Activated CD4-positive, alpha-beta T cell treated with anti-CD3 and anti-CD28 coated beads, Interleukin-2, amount 10 ng/mL, durations not matched to agents 24 days and 14 days (primary cell): ENCODE measurements at regions not wholly inside any gene's neighbourhood (a gene's known extent, or its start where the extent isn't known, plus 50 kb on each side); places are given as distances from the start of the nearest gene placed in this dataset.

Source experiments
- DNase-seq: peaks from one replicate; pipeline ENCODE4 v3.0.0; 2022
- H3K27ac Mint-ChIP-seq: one replicate; pipeline ENCODE4 v1.8.0; 2022; ENCODE audit warnings: mild to moderate bottlenecking, mixed read lengths
- H3K27me3 Mint-ChIP-seq: one replicate; pipeline ENCODE4 v1.8.0; 2022; ENCODE audit warnings: mixed read lengths
- H3K36me3 Mint-ChIP-seq: one replicate; pipeline ENCODE4 v1.8.0; 2022; ENCODE audit warnings: low read depth, mild to moderate bottlenecking, mixed read lengths
- H3K4me1 Mint-ChIP-seq: one replicate; pipeline ENCODE4 v1.8.0; 2021; ENCODE audit warnings: mixed read lengths
- H3K4me3 Mint-ChIP-seq: one replicate; pipeline ENCODE4 v1.8.0; 2022; ENCODE audit warnings: mild to moderate bottlenecking, moderate library complexity, mixed read lengths
- H3K9me3 Mint-ChIP-seq: one replicate; pipeline ENCODE4 v1.8.0; 2021; ENCODE audit warnings: mixed read lengths
- intact Hi-C: fragments of 100-400 bp; cut with micrococcal nuclease; formaldehyde crosslinking; loops from one replicate; pipeline ENCODE4 v1.15.1; 2023

GRCh38 chr1:60436186-60436585 lies 362.6 kb upstream of the C1orf87 start:
- intact Hi-C loops: no loop called here
- Mint-ChIP-seq H3K4me1 (no peaks in the 10 kb centered on the region), H3K9me3 (peaks cover 7% of the 10 kb centered on the region), H3K36me3 (no peaks in the 10 kb centered on the region), H3K27me3 (no peaks in the 10 kb centered on the region), H3K4me3 (no peak overlapping the region), H3K27ac (no peak overlapping the region)
- DNase-seq: no peak

- Mint-ChIP-seq H3K4me1 (no peaks in the 10 kb centered on the region), H3K36me3 (no peaks in the 10 kb centered on the region), H3K4me3 (no peak overlapping the region), H3K9me3 (peaks cover 7% of the 10 kb centered on the region), H3K27ac (no peak overlapping the region), H3K27me3 (no peaks in the 10 kb centered on the region)
- DNase-seq: no peak
- intact Hi-C loops: no loop called here
Measured at GRCh38 chr1:60431593-60431992, 358.0 kb upstream of the C1orf87 start.

GRCh38 chr1:60430375-60430774 lies 356.8 kb upstream of the C1orf87 start:
- DNase-seq: no peak
- H3K27ac Mint-ChIP-seq: no peak overlapping the region
- H3K9me3 Mint-ChIP-seq: peaks cover 3% of the 10 kb centered on the region
- no peaks in the 10 kb centered on the region for H3K4me1 Mint-ChIP-seq
- H3K36me3 Mint-ChIP-seq: no peaks in the 10 kb centered on the region
- no peak overlapping the region for H3K4me3 Mint-ChIP-seq
- H3K27me3 Mint-ChIP-seq: no peaks in the 10 kb centered on the region
- intact Hi-C loops: no loop called here

- Mint-ChIP-seq H3K36me3 (no peaks in the 10 kb centered on the region), H3K4me3 (no peak overlapping the region), H3K27me3 (no peaks in the 10 kb centered on the region), H3K4me1 (no peaks in the 10 kb centered on the region), H3K27ac (no peak overlapping the region), H3K9me3 (no peaks in the 10 kb centered on the region)
- intact Hi-C loops: no loop called here
- no peak for DNase-seq
Measured at GRCh38 chr1:60428127-60428526, 354.6 kb upstream of the C1orf87 start.

GRCh38 chr1:60427701-60428100 lies 354.1 kb upstream of the C1orf87 start:
- no peaks in the 10 kb centered on the region for H3K9me3 Mint-ChIP-seq
- no peaks in the 10 kb centered on the region for H3K4me1 Mint-ChIP-seq
- intact Hi-C loops: no loop called here
- no peak overlapping the region for H3K4me3 Mint-ChIP-seq
- H3K36me3 Mint-ChIP-seq: no peaks in the 10 kb centered on the region
- H3K27me3 Mint-ChIP-seq: no peaks in the 10 kb centered on the region
- no peak overlapping the region for H3K27ac Mint-ChIP-seq
- no peak for DNase-seq

- Mint-ChIP-seq H3K9me3 (no peaks in the 10 kb centered on the region), H3K4me3 (no peak overlapping the region), H3K4me1 (no peaks in the 10 kb centered on the region), H3K27me3 (no peaks in the 10 kb centered on the region), H3K36me3 (no peaks in the 10 kb centered on the region), H3K27ac (no peak overlapping the region)
- no peak for DNase-seq
- intact Hi-C loops: no loop called here
Measured at GRCh38 chr1:60427194-60427593, 353.6 kb upstream of the C1orf87 start.

- H3K27ac Mint-ChIP-seq: no peak overlapping the region
- H3K4me3 Mint-ChIP-seq: no peak overlapping the region
- no peaks in the 10 kb centered on the region for H3K36me3 Mint-ChIP-seq
- DNase-seq: no peak
- no peaks in the 10 kb centered on the region for H3K9me3 Mint-ChIP-seq
- intact Hi-C loops: no loop called here
- H3K4me1 Mint-ChIP-seq: no peaks in the 10 kb centered on the region
- no peaks in the 10 kb centered on the region for H3K27me3 Mint-ChIP-seq
Measured at GRCh38 chr1:60425528-60425927, 352.0 kb upstream of the C1orf87 start.

- intact Hi-C loops: no loop called here
- no peak for DNase-seq
- no peaks in the 10 kb centered on the region for H3K4me1 Mint-ChIP-seq
- H3K27me3 Mint-ChIP-seq: no peaks in the 10 kb centered on the region
- H3K9me3 Mint-ChIP-seq: no peaks in the 10 kb centered on the region
- H3K27ac Mint-ChIP-seq: no peak overlapping the region
- no peaks in the 10 kb centered on the region for H3K36me3 Mint-ChIP-seq
- H3K4me3 Mint-ChIP-seq: no peak overlapping the region
Measured at GRCh38 chr1:60423146-60423780, 349.7 kb upstream of the C1orf87 start.

- Mint-ChIP-seq H3K27me3 (no peaks in the 10 kb centered on the region), H3K4me3 (no peak overlapping the region), H3K36me3 (no peaks in the 10 kb centered on the region), H3K4me1 (no peaks in the 10 kb centered on the region), H3K27ac (no peak overlapping the region), H3K9me3 (no peaks in the 10 kb centered on the region)
- DNase-seq: no peak
- intact Hi-C loops: no loop called here
Measured at GRCh38 chr1:60421965-60422364, 348.4 kb upstream of the C1orf87 start.

- H3K4me1 Mint-ChIP-seq: no peaks in the 10 kb centered on the region
- no peak for DNase-seq
- H3K27ac Mint-ChIP-seq: no peak overlapping the region
- no peaks in the 10 kb centered on the region for H3K36me3 Mint-ChIP-seq
- H3K4me3 Mint-ChIP-seq: no peak overlapping the region
- peaks cover 3% of the 10 kb centered on the region for H3K9me3 Mint-ChIP-seq
- intact Hi-C loops: no loop called here
- no peaks in the 10 kb centered on the region for H3K27me3 Mint-ChIP-seq
Measured at GRCh38 chr1:60419023-60419422, 345.5 kb upstream of the C1orf87 start.

GRCh38 chr1:60415696-60416095 lies 342.1 kb upstream of the C1orf87 start:
- no peaks in the 10 kb centered on the region for H3K36me3 Mint-ChIP-seq
- intact Hi-C loops: no loop called here
- no peak overlapping the region for H3K4me3 Mint-ChIP-seq
- H3K27me3 Mint-ChIP-seq: no peaks in the 10 kb centered on the region
- H3K4me1 Mint-ChIP-seq: no peaks in the 10 kb centered on the region
- no peak overlapping the region for H3K27ac Mint-ChIP-seq
- H3K9me3 Mint-ChIP-seq: peaks cover 3% of the 10 kb centered on the region
- no peak for DNase-seq

- H3K9me3 Mint-ChIP-seq: peaks cover 3% of the 10 kb centered on the region
- no peaks in the 10 kb centered on the region for H3K4me1 Mint-ChIP-seq
- no peak overlapping the region for H3K4me3 Mint-ChIP-seq
- no peak overlapping the region for H3K27ac Mint-ChIP-seq
- intact Hi-C loops: no loop called here
- no peaks in the 10 kb centered on the region for H3K36me3 Mint-ChIP-seq
- H3K27me3 Mint-ChIP-seq: no peaks in the 10 kb centered on the region
- no peak for DNase-seq
Measured at GRCh38 chr1:60413091-60413490, 339.5 kb upstream of the C1orf87 start.

- no peak overlapping the region for H3K27ac Mint-ChIP-seq
- DNase-seq: no peak
Measured at GRCh38 chr1:60411591-60411990, 338.0 kb upstream of the C1orf87 start.

GRCh38 chr1:60402816-60403215 lies 329.2 kb upstream of the C1orf87 start:
- no peaks in the 10 kb centered on the region for H3K9me3 Mint-ChIP-seq
- no peak for DNase-seq
- H3K27ac Mint-ChIP-seq: no peak overlapping the region
- no peak overlapping the region for H3K4me3 Mint-ChIP-seq
- H3K27me3 Mint-ChIP-seq: no peaks in the 10 kb centered on the region
- H3K36me3 Mint-ChIP-seq: no peaks in the 10 kb centered on the region
- intact Hi-C loops: no loop called here
- H3K4me1 Mint-ChIP-seq: no peaks in the 10 kb centered on the region

More at GRCh38 chr1:60411591-60411990, 338.0 kb upstream of the C1orf87 start:
- Mint-ChIP-seq H3K4me3 (no peak overlapping the region), H3K9me3 (peaks cover 3% of the 10 kb centered on the region), H3K36me3 (no peaks in the 10 kb centered on the region), H3K4me1 (no peaks in the 10 kb centered on the region), H3K27me3 (no peaks in the 10 kb centered on the region)
- intact Hi-C loops: no loop called here

GRCh38 chr1:60402216-60402615 lies 328.6 kb upstream of the C1orf87 start:
- no peaks in the 10 kb centered on the region for H3K27me3 Mint-ChIP-seq
- DNase-seq: no peak
- no peaks in the 10 kb centered on the region for H3K36me3 Mint-ChIP-seq
- intact Hi-C loops: no loop called here
- H3K9me3 Mint-ChIP-seq: no peaks in the 10 kb centered on the region
- H3K4me3 Mint-ChIP-seq: no peak overlapping the region
- H3K4me1 Mint-ChIP-seq: no peaks in the 10 kb centered on the region
- H3K27ac Mint-ChIP-seq: no peak overlapping the region
